Neural cell (in vitro differentiated cells): ENCODE measurements at regions not wholly inside any gene's neighbourhood (a gene's known extent, or its start where the extent isn't known, plus 50 kb on each side); places are given as distances from the start of the nearest gene placed in this dataset.

Experiments used
- H2AFZ ChIP-seq: fragments of 200-600, 300-800 bp; sonication (generic), shearing (Covaris generic); 2 replicates; pipeline ENCODE4 v1.6.0; 2014; ENCODE audit warnings: low read depth, mild to moderate bottlenecking, antibody characterized with exemption, low read length, moderate library complexity
- H3F3A ChIP-seq: fragments of 200-600 bp; shearing (Covaris generic); 2 replicates; pipeline ENCODE4 v1.6.1; 2016; ENCODE audit warnings: mild to moderate bottlenecking, moderate library complexity, mixed read lengths, antibody characterized with exemption, low read length; ENCODE audit not compliant: insufficient read depth, poor library complexity, severe bottlenecking
- H3K27ac ChIP-seq: fragments of 200-600, 300-800 bp; sonication (generic), shearing (Covaris generic); 2 replicates; pipeline ENCODE4 v1.5.1; 2014; ENCODE audit warnings: mild to moderate bottlenecking, low read length, moderate library complexity
- H3K27me3 ChIP-seq: fragments of 300-800, 200-600 bp; sonication (generic), shearing (Covaris generic); 2 replicates; pipeline ENCODE4 v1.6.0; 2014; ENCODE audit warnings: mild to moderate bottlenecking, low read depth, low read length, moderate library complexity; ENCODE audit not compliant: insufficient read depth
- H3K36me3 ChIP-seq: fragments of 300-800, 200-600 bp; sonication (generic), shearing (Covaris generic); 2 replicates; pipeline ENCODE4 v1.5.1; 2014; ENCODE audit warnings: mild to moderate bottlenecking, antibody characterized with exemption, low read length, moderate library complexity; ENCODE audit not compliant: insufficient read depth
- H3K4me2 ChIP-seq: fragments of 300-800, 200-600 bp; sonication (generic), shearing (Covaris generic); 2 replicates; pipeline ENCODE4 v1.6.0; 2014; ENCODE audit warnings: mild to moderate bottlenecking, low read length
- H3K4me3 ChIP-seq: fragments of 300-800, 200-600 bp; sonication (generic), shearing (Covaris generic); 2 replicates; pipeline ENCODE4 v1.5.1; 2014; ENCODE audit warnings: mild to moderate bottlenecking, low read length, moderate library complexity
- H3K79me2 ChIP-seq: fragments of 200-600 bp; shearing (Covaris generic); replicated peaks from 2 replicates; pipeline ENCODE4 v1.6.0; 2014; ENCODE audit warnings: mild to moderate bottlenecking, low read length, moderate library complexity; ENCODE audit not compliant: insufficient read depth
- H3K9ac ChIP-seq: fragments of 300-800, 200-600 bp; sonication (generic), shearing (Covaris generic); 2 replicates; pipeline ENCODE4 v1.6.1; 2016; ENCODE audit warnings: mild to moderate bottlenecking, low read length, mixed read lengths
- H3K9me2 ChIP-seq: fragments of 200-600 bp; shearing (Covaris generic); 2 replicates; pipeline ENCODE4 v1.6.1; 2016; ENCODE audit warnings: mild to moderate bottlenecking, low read length, mixed read lengths; ENCODE audit not compliant: insufficient read depth
- H3K9me3 ChIP-seq: fragments of 200-600, 300-800 bp; sonication (generic), shearing (Covaris generic); 2 replicates; pipeline ENCODE4 v1.6.1; 2016; ENCODE audit warnings: mild to moderate bottlenecking, mixed run types, low read length, moderate library complexity, mixed read lengths
- H4K20me1 ChIP-seq: fragments of 200-600 bp; shearing (Covaris generic); 2 replicates; pipeline ENCODE4 v1.6.1; 2016; ENCODE audit warnings: mild to moderate bottlenecking, mixed run types; ENCODE audit not compliant: insufficient read depth
- CTCF ChIP-seq: fragments of 450-650 bp; IDR thresholded peaks from 2 replicates; pipeline ENCODE4 v1.5.1; 2014; ENCODE audit warnings: antibody characterized with exemption, mild to moderate bottlenecking, moderate library complexity; ENCODE audit not compliant: poor library complexity, severe bottlenecking
- EP300 ChIP-seq: fragments of 450-650 bp; conservative IDR thresholded peaks from 2 replicates; pipeline ENCODE4 v1.6.1; 2014; ENCODE audit warnings: antibody characterized with exemption, mild to moderate bottlenecking, moderate library complexity; ENCODE audit not compliant: poor library complexity, severe bottlenecking
- EZH2 ChIP-seq: fragments of 200-600, 300-800 bp; shearing (Covaris generic), sonication (generic); IDR thresholded peaks from 2 replicates; pipeline ENCODE4 v1.6.1; 2014; ENCODE audit warnings: antibody characterized with exemption, low read length, borderline replicate concordance, mild to moderate bottlenecking; ENCODE audit not compliant: insufficient read depth, poor library complexity, severe bottlenecking
- MXI1 ChIP-seq: fragments of 450-650 bp; conservative IDR thresholded peaks from 2 replicates; pipeline ENCODE4 v1.6.1; 2014; ENCODE audit warnings: antibody characterized with exemption, mild to moderate bottlenecking; ENCODE audit not compliant: poor library complexity, severe bottlenecking
- POLR2AphosphoS5 ChIP-seq: IDR thresholded peaks from 2 replicates; pipeline ENCODE4 v1.6.1; 2012
- RAD21 ChIP-seq: fragments of 450-650 bp; conservative IDR thresholded peaks from 2 replicates; pipeline ENCODE4 v1.6.1; 2014; ENCODE audit warnings: antibody characterized with exemption, mild to moderate bottlenecking, moderate library complexity
- SMC3 ChIP-seq: fragments of 450-650 bp; conservative IDR thresholded peaks from 2 replicates; pipeline ENCODE4 v1.6.1; 2014; ENCODE audit warnings: antibody characterized with exemption, mild to moderate bottlenecking, moderate library complexity; ENCODE audit not compliant: poor library complexity
- TAF1 ChIP-seq: IDR thresholded peaks from 2 replicates; pipeline ENCODE4 v1.6.1; 2012; ENCODE audit warnings: low read depth
- TF ChIP-seq, protein P1 (sequence below): IDR thresholded peaks from 2 replicates; pipeline ENCODE4 v1.6.1; 2012; ENCODE audit warnings: borderline replicate concordance

GRCh38 chr18:41326311-41326710 is 628.7 kb upstream of the PIK3C3 start:
- no peaks in the 10 kb centered on the region for H3K36me3 ChIP-seq
- H3K9ac ChIP-seq, result no peak overlapping the region
- no peak overlapping the region for H3K27ac ChIP-seq
- H3K4me3 ChIP-seq, result no peak overlapping the region
- no peaks in the 10 kb centered on the region for H4K20me1 ChIP-seq
- H3K9me2 ChIP-seq, result no peaks in the 10 kb centered on the region
- no peak for TF ChIP-seq EZH2
- no peak for TF ChIP-seq MXI1
- TF ChIP-seq EP300, result no peak
- no peak for TF ChIP-seq TAF1
- TF ChIP-seq RAD21, result no peak
- TF ChIP-seq SMC3, result no peak
- TF ChIP-seq POLR2AphosphoS5, result no peak
- TF ChIP-seq CTCF, result no peak
- TF ChIP-seq, protein P1, sequence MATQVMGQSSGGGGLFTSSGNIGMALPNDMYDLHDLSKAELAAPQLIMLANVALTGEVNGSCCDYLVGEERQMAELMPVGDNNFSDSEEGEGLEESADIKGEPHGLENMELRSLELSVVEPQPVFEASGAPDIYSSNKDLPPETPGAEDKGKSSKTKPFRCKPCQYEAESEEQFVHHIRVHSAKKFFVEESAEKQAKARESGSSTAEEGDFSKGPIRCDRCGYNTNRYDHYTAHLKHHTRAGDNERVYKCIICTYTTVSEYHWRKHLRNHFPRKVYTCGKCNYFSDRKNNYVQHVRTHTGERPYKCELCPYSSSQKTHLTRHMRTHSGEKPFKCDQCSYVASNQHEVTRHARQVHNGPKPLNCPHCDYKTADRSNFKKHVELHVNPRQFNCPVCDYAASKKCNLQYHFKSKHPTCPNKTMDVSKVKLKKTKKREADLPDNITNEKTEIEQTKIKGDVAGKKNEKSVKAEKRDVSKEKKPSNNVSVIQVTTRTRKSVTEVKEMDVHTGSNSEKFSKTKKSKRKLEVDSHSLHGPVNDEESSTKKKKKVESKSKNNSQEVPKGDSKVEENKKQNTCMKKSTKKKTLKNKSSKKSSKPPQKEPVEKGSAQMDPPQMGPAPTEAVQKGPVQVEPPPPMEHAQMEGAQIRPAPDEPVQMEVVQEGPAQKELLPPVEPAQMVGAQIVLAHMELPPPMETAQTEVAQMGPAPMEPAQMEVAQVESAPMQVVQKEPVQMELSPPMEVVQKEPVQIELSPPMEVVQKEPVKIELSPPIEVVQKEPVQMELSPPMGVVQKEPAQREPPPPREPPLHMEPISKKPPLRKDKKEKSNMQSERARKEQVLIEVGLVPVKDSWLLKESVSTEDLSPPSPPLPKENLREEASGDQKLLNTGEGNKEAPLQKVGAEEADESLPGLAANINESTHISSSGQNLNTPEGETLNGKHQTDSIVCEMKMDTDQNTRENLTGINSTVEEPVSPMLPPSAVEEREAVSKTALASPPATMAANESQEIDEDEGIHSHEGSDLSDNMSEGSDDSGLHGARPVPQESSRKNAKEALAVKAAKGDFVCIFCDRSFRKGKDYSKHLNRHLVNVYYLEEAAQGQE, result no peak
- H2AFZ ChIP-seq, result no peak overlapping the region
- no peaks in the 10 kb centered on the region for H3F3A ChIP-seq
- no peak overlapping the region for H3K4me2 ChIP-seq
- no peaks in the 10 kb centered on the region for H3K79me2 ChIP-seq
- no peaks in the 10 kb centered on the region for H3K27me3 ChIP-seq
- no peaks in the 10 kb centered on the region for H3K9me3 ChIP-seq

GRCh38 chr18:41324934-41325333 is 630.1 kb upstream of the PIK3C3 start:
- Histone ChIP-seq H3F3A (no peaks in the 10 kb centered on the region), H3K4me3 (no peak overlapping the region), H3K4me2 (no peak overlapping the region), H3K79me2 (no peaks in the 10 kb centered on the region), H3K36me3 (no peaks in the 10 kb centered on the region), H4K20me1 (no peaks in the 10 kb centered on the region), H2AFZ (no peak overlapping the region), H3K27me3 (no peaks in the 10 kb centered on the region), H3K9ac (no peak overlapping the region), H3K9me2 (no peaks in the 10 kb centered on the region), H3K9me3 (no peaks in the 10 kb centered on the region), H3K27ac (no peak overlapping the region)
- TF ChIP-seq RAD21 (no peak), TAF1 (no peak), SMC3 (no peak), MXI1 (no peak), EP300 (no peak), EZH2 (no peak), CTCF (no peak), POLR2AphosphoS5 (no peak)
- TF ChIP-seq, protein P1, result no peak
